DMS 273 treated with DMSO at 0.1 percent for 48 hours (cell line): ENCODE measurements at regions not wholly inside any gene's neighbourhood (a gene's known extent, or its start where the extent isn't known, plus 50 kb on each side); places are given as distances from the start of the nearest gene placed in this dataset.

Source experiments
- DNase-seq: peaks from one replicate; lab custom pipeline; 2025; lab: John Stamatoyannopoulos, UW

- DNase-seq: no peak
Observed at GRCh38 chr18:77754475-77755044, 504.9 kb downstream of the GALR1 start.

DNA sequence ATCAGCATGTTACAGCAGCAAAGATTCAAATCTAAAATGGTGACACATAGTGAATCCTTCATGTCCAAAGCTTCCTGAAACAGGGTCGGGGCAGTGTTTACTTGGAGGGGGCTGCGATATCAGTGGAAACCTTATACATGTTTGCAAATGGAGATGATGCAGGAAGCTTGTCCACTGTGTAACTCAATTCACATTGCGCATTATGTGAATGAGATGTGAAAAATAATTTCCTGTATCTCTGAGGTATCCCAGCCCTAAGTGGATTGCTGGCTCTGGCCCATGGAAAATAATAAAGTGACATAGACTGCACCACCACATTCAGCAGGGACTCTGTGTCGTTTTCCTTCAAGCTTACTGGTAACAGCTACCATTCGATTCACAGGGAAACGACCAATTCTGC is 505.5 kb downstream of the GALR1 start:
- DNase-seq: no peak

DNA sequence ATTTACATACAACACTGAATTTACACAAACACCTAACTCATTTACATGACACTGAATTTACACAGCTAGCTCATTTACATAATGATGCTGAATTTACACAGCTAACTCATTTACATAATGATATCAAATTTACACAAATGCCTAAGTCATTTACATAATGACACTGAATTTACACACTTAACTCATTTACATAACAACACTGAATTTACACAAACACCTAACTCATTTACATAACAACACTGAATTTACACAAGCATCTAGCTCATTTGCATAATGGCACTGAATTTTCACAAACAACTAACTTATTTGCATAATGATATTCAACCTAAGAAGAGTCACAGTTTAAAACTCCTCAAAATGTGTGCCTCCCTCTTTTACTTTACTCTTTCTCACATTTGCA is 511.7 kb downstream of the GALR1 start:
- no peak for DNase-seq

GRCh38 chr18:77762014-77762413 is 512.4 kb downstream of the GALR1 start:
- DNase-seq: no peak

- DNase-seq: no peak
Observed at GRCh38 chr18:77762642-77763041, 513.0 kb downstream of the GALR1 start.

GRCh38 chr18:77763530-77764145 is 514.0 kb downstream of the GALR1 start:
- no peak for DNase-seq

DNA sequence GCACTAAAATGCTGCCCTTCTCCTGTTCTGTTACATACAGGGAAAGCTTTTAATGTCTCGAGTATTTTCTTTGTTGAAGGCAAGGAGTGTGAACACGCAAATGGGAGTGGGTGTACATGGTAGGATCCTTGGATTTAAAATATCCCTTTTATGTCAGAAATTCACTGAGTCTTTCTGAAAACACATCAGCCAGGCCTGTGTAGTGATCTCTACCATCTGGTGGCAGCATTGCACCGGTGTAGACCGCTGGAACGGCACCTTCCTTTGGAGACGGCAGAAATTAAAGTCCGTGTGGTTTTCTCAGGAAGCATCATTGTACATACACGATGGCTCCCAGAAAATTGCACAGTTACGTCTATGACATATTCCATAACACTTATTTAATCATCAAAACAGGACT is 515.8 kb downstream of the GALR1 start:
- DNase-seq: no peak

DNA sequence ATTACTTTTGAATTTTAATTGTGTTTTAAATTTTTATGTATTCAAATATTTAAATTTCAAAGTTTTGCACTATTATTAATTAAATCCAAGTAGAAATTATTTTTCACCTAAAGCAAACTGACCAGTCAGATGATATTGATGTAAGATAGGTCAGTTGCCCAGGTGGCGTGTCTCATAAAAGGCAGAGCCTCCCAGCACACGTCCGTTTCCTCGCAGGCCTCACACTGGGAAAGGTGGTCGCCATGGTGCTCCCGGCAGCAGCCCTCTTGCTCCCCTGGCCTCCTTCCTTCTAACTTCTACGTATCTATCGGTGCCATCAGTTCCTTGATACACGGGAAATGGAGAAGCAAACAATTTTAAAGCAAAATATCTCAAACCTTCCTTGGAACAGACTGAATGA is 516.8 kb downstream of the GALR1 start:
- no peak for DNase-seq

DNA sequence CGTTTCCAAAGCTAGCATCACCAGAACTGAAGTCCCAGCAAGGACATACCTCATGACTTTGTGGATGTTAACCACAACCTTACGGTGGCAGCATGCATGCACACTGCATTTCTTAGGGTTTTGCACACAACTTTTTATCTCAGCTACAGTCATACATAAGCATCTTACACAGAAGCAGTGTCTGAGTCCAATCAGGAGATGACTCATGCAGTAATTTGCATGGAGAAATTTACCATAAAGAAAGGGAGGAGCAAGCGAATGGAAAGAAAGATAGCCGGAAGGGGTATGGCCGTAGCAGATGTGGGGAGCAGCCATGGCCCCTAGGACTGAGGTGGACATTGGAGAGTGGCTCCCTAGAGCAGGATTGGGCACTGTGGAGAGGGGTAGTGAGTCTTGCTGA is 522.5 kb downstream of the GALR1 start:
- no peak for DNase-seq

DNA sequence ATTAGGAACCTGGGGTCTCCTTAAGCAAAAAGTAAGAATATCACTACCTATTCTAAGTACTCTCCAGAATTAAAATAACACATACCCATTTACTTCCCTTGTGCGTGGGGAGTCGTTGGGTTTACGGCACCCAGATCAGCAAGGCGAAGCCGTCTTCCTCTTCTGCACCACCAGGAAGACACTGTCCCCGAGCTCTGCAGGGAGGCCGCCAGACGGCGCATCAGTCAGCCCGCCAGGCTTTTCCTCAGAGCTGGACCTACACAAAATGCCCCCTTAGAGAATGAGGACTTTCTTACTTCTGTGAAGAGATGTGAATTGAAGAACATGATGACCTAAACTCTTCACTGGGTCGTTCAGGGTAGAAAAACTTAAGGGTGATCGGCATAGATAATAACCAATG is 526.5 kb downstream of the GALR1 start:
- no peak for DNase-seq

DNA sequence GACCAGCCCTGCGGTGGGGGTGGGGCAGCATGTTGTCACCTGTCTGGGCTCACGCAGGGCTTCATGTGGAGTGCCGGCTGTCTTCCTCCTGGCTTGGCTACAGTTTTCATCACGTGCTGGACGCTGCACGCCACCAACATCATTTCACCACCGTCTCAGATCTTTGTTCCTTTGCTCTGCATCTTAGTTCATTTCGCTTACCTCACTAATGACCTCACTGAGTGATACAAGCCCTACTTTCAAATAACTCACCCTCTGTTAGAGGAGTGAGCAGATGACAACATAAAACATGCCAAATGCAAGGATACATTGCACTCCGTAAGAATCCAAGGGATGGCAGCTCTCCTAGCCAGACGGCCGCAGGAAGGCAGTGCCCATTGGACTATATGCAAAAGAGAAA is 527.5 kb downstream of the GALR1 start:
- no peak for DNase-seq

DNA sequence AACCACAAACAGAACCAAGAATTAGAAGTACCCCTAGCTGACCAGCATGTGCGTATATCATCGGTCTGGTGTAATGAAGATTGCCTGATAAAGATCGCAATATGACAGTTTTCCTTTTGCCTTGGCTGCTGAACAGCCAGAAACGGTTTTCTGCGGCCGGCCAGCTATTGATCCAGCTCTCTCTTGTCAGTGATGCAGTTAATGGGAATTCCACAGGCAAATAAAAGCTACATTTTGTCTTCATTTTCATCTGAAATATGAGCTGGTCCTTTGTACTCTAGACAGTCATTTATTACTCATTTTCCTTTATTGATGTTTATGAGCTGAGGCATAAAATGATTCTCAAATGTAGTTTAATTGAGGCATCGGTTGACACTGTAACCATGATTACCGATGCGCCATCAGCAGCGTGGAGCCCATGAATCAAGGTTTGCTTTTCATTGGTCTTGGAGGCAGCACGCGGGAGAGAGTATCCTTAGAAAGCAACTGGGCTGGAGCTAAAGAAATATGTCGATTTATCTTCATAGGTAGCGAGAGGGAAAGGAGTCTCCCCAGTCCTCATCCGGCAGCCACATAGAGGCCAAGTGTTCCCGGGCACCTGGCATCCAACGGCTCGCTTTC is 535.2 kb downstream of the GALR1 start:
- no peak for DNase-seq

DNA sequence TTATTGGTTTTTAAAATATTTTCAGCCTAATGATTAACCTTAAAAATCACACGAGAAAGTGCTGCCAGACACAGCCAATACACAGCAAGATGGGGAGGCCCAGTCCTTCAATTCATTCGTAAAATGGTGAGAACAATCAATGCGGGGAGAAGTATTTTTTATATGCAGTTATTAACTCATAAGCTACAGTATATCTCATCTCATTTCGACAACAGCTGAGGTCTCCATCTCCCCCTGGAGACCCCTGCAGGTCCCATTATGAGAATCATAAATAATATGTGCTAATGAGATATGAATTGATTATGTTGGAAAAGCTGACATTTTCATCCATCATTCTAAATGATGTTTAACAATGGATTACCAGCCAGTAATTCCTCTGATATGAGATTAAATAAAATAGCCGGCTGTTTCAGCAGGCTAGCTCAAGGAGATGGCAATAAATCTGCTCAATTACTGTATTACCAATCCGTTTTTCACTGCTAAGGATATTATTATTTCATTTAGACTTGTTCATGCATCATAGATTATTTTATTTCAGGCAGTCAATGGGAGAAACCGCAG is 535.8 kb downstream of the GALR1 start:
- no peak for DNase-seq

DNA sequence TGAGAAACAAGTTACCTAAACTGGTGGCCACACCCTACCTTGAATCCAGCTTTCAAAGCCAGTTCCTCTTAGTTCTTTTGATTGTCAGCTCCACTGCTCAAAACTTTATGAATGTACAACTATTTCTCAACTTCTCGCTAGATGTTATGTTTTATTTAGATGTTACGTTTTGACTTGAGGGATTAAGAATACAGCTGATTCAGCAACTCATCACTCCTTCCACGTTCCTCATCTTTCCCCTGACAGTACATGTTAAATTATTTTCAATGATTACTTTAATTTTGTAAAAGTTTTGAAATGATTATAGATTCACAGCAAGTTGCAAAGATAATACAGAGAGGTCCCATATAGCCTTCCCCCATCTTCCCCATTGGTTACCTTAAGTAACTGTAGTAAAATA is 553.4 kb downstream of the GALR1 start:
- DNase-seq: no peak

GRCh38 chr18:77804382-77804781 is 554.7 kb downstream of the GALR1 start:
- no peak for DNase-seq

- DNase-seq: no peak
Observed at GRCh38 chr18:77807650-77808049, 558.0 kb downstream of the GALR1 start.

DNA sequence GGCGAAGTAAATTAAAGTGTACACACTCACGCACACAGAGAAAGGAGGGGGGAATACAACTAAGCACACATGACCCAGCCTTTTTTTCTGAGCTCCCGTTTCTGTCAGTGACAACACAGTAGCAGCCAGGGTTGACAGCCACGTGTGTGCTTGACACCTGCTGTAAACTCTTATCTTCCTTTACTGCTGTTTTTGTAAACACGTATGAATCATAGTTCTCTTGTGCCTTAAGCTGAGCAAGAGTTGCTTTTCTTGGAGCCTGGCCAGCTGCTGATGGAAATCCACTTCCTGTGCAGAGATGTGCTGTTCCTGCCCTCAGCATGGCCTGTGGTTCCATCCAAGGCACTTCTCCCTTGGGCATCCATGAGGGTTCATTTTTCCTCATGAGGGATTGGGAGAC is 561.9 kb downstream of the GALR1 start:
- no peak for DNase-seq

DNA sequence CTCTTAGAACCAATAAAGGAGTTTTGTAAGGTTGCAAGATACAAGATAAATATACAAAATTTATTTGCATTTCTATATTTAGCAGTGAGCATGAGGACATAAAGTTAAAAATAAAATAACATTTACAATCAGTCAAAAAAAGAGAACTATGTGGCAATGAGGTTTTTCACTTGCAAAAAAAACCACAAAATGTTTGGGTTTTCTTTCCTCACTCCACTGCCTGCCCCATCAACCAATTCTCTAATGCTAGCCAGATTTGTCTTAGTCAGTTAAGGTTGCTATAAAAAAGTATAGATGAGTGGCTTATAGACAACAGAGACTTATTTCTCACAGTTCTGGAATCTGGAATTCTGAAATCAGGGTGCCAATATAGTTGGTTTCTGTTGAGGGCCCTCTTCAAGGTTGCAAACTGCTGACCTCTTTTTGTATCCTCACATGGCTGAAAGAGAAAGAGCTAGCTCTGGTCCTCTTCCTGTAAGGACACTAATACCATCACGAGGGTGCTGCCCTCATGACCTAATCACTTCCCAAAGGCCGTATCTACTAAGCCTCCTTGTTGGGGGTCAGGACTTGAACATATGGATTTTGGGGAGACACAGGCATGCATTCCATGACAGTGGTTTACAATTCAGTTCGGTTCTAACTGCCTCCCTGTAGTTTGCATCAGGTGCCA is 566.2 kb downstream of the GALR1 start:
- DNase-seq: no peak

GRCh38 chr18:77818328-77818727 is 568.7 kb downstream of the GALR1 start:
- no peak for DNase-seq

DNA sequence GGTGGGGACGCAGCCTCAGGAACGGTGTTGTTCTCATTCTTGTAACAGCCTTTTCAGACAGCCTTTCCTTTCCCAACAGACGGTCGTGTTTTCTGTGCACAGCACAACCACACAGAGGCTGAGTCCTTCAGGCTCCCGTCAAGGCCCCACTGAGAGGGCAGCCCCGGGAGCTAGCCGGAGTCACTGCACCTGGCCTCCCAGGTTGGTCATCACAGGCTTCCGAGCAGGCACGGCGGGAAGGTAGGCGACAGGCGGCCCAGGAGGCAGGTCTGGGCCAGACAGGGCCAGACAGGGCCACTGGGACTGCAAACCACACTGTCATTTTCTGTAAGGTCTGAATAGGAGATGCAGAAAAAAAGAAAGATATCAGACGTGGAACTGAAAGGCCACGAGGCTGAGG is 570.8 kb downstream of the GALR1 start:
- no peak for DNase-seq

- no peak for DNase-seq
Observed at GRCh38 chr18:77821892-77822291, 572.2 kb downstream of the GALR1 start.

DNA sequence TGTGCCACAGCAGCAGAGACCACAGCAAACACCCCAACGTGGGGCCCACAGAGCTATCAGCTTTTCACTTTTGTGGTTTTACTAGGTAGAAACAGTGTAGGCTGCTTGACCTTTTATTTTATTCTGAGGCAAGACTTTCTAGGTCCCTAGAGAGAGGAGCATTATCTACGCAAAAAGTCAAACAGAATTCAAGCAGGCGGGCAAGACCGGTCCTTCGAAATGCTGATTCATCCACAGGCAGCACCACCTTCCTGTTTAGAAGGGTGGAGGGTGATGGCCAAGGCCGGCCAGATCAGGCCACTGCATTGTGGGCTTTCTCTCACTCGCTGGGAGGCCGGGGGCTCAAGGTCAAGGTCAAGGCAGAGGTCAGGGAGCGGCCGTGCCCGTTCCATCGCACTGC is 573.0 kb downstream of the GALR1 start:
- no peak for DNase-seq

GRCh38 chr18:77833807-77834206 is 584.2 kb downstream of the GALR1 start:
- DNase-seq: no peak
